GM12891 (cell line): ENCODE measurements at regions not wholly inside any gene's neighbourhood (a gene's known extent, or its start where the extent isn't known, plus 50 kb on each side); places are given as distances from the start of the nearest gene placed in this dataset.

Source experiments
- PAX5 ChIP-seq: IDR thresholded peaks from 2 replicates; pipeline ENCODE4 v1.6.1; 2011; ENCODE audit warnings: low read length, moderate library complexity, mild to moderate bottlenecking; ENCODE audit not compliant: insufficient read depth, severe bottlenecking
- POLR2A ChIP-seq: IDR thresholded peaks from 2 replicates; pipeline ENCODE4 v1.6.1; 2011; ENCODE audit warnings: low read depth, low read length, control low read depth
- POLR2AphosphoS5 ChIP-seq: IDR thresholded peaks from 2 replicates; pipeline ENCODE4 v1.6.1; 2011; ENCODE audit warnings: low read depth, low read length, control low read depth
- SPI1 ChIP-seq: IDR thresholded peaks from 2 replicates; pipeline ENCODE4 v1.6.1; 2011; ENCODE audit warnings: low read depth, low read length, control low read depth

DNA sequence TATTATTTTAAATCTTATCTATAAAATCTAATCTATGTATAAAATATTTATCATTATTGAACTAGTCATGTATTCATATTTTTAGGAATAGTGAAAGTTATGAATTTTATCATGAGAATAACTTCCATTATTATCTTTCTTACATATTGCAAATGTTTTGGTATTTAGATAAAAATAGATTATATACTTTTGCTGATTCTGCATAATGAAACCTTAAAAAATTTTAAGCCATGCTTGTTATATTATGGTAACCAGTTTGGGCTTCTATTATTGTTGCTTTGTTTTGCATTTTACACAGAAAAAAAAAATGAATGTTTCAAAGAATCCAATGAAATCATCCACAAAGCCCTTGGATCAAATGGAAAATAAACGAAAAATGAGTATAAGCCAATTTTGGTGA, 772.5 kb downstream of the NR2F1-AS1 start:
- TF ChIP-seq POLR2A: no peak
- no peak for TF ChIP-seq POLR2AphosphoS5
- TF ChIP-seq PAX5: no peak
- TF ChIP-seq SPI1: no peak
